ENCODE measurements at regions not wholly inside any gene's neighbourhood (a gene's known extent, or its start where the extent isn't known, plus 50 kb on each side); places are given as distances from the start of the nearest gene placed in this dataset.

DNA sequence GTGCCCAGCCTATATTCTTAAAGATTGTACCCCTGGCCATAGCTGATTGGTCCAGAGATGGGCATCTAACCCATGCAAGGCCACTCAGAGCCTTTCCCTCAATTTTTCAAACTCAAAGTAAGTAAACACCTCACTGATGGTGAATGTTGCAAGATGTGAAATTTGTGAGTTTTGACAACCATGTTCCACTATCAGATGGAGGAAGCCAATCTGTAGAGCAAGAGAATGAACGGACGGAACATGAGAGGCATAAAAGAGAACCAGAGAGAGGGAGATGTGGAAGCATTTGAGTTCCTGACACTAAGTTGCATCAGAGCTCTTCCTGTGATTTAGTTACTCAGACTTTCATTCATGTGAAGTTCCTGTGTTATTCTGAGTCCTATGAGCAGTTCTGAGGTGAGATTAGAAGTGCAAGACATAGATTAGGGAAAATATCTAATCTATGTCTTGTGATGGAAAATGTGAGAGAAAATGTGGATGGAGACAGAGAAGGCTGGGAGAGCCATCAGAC, 73.3 kb downstream of the PRSS23 start:
- TF ChIP-seq POLR2A (IDR thresholded peaks at IDR 0.05) (no peak), CTCF (IDR thresholded peaks at IDR 0.05) (no peak), POLR2AphosphoS5 (IDR thresholded peaks at IDR 0.05) (no peak)

Measured in prostate gland (tissue), 2 donors.